HG03097 (cell line): ENCODE measurements at regions not wholly inside any gene's neighbourhood (a gene's known extent, or its start where the extent isn't known, plus 50 kb on each side); places are given as distances from the start of the nearest gene placed in this dataset.
"Not testable (repeated sequence)": the region's sequence is repeated elsewhere in the genome, so short reads cannot be mapped to it uniquely, and the experiment has no call there.

Experiments
- ATAC-seq: cut with Tn5 transposase; IDR thresholded peaks from one replicate; pipeline ENCODE4 v1.9.1; 2021; ENCODE audit not compliant: unreplicated experiment, low FRiP score

DNA sequence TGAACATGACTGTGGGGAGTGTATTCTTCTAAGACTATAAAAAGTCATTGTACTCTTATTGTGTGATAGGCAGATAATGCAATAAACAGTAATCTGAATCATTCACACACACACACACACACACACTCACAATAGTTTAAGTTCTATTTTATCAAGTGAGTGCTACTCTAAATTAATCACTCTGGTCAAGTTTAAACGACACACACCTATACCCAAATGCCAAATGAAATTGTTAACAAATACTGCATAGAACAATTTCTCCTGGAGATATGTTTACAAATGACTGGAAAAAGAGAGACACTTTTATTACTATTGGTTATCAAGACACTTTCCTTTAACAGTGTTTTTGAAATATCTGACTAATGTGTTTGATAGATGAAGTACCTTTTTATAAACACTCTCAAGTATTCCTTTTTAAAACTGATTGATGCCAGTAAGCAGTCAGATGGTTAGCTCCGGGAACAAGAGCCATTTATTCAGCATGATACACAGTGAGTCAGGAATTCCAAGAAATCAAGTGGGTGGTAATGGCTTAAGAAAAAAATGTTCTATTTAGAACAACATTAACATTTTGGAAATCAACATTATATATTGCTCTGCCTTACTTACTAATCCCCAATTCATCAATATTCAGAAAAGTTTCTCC lies 521.6 kb upstream of the ST8SIA4 start:
- no peak for ATAC-seq

DNA sequence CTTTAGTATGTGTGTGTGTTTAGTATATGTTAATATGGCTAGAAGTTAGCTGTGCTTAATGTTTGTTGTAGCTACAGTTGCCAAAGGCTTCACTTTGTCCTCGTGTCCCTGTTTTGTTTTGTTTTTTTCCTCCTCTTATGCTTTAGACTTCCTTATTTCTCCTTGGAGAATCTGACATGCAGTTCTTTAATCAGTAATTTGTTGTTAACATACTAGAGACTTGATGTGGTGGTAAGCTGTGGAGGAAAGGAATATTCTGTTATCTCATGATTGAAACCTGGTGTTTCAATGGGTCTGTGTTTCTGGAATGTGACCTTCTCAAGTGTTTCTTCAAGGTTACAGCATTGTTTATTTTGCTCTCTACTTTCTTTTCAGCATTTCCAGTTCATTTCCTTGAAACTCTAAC lies 515.6 kb upstream of the ST8SIA4 start:
- ATAC-seq: no peak

DNA sequence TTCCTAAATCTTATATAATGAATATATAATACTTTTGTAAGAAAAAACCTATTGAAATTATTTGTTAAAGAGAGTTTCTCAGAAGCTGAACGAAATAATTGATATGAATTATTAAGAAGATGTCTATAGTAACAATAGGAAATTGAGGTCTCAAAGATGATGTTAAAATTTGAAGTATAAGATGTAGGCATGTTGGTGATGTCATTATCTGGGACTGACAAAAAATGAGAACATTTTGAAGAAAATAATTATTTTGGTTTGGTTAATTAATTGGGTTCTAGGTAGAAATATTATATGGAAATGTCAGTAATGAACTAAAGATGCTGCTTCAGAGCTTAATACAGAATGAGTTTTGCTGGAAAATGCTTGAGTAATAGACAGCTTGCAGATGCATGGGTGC lies 501.4 kb upstream of the ST8SIA4 start:
- no peak for ATAC-seq

DNA sequence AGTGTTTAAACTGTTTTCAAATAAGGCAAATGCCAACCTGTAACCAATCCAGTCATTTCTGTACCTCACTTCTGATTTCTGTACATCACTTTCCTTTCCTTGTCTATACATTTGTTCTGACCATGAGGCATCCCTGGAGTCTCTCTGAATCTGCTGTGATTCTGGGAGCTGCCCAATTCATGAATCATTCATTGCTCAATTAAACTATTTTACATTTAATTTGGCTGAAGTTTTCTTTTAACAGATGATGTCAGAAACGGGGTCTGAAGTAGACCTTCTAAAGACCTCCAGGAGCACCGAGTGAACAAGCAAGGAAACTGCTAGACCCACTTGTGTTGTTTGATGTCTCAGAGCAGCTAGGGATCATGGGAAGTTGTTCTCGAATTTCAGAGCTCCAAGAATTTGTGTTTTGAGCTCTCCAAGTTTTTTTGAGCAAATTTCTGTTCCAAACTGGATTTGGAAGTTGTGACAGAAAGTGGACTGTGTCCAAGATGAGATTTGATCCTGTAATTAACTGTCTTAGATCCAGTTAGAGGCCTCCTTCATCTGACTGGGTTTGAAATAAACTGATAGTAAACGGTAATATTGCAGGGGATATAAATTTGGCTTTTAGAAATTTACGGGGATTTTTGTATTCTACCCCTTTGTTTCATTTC lies 490.8 kb upstream of the ST8SIA4 start:
- ATAC-seq: no peak

DNA sequence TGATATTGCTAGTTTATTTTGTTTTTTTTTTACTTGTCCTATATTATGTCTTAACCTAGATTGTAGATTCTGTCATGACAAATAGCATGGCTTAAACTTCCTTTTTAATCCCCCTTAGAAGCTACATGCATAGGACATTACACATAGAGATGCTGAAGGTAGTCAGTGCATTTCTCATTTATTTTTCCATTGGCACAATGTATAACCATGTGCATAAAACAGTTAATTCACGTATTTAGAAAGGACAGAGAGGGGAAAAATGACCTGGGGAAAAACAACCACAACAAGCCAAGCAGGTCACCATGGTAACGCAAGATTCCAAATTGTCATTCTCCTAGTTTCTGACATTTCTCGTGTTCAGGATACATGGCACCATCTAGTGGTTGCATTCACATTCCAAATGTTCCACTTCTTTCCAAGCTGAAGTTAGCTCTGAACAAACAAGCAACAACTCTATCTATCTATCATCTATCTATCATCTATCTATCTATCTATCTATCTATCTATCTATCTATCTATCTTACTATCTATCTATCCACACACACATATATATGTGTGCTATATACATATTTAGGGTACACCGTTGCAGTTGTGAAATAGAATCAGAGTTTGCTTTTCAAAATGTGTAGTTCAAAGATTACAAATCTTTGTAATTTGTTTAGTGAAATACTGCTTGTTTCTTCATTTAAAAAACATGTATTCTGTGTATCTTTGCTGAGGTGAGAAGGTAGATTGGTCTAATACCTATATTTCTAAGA lies 487.2 kb upstream of the ST8SIA4 start:
- no peak for ATAC-seq

DNA sequence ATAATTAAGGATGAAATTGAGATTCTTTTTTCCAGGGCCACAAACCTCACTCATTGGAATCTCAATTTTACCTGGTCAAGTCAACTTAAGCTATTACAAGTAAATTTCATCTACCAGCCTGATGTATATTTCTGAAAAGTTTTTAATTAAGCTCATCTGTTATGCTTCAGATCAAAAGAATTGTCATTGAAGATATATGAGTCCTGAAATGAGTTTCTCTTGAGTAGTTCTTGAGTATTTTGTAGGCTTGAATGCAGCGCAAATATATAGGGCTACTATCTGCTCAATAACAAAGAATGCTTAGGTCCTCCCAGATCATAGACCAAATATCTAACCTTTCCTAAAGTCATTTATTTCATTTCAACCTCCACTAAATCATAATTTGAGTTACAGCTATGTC lies 482.2 kb upstream of the ST8SIA4 start:
- no peak for ATAC-seq

DNA sequence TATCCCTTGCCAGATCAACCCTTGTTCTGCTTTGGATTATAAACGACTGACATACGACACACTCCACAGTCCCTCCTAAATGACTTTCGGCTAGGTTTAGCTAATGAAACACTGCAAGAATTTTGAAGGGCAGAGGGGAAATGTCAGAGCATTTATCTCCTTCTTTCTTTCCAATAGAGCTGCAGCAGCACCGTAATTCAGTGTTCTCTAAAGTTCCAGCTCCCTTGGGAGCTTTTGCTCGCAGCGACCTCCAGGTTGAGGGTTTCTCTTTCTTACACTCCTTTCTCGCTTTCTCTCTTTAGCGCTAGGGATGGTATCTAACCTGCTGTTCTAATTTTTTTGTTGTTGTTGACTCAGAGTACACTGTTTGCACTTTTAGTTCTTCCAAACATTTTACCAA lies 467.1 kb upstream of the ST8SIA4 start:
- ATAC-seq: no peak

DNA sequence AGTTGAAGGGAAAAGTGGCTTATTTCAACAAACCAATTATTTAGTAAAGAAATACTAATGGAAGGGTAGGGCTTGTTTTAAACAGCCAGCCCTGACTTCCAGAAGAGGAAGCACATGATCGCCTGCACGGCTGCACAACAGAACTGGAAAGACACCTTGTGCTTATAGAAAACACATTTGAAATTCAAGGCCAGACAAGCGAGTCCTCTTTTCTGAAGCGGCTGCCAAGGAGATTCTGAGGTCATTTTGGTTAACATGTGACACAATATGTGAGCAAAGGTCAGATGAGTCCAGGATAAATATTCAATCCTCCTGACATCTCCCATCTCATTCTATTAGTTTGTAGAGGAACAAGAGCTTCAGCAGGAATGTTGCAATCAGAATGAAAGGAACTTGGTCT lies 461.4 kb upstream of the ST8SIA4 start:
- ATAC-seq: no peak

DNA sequence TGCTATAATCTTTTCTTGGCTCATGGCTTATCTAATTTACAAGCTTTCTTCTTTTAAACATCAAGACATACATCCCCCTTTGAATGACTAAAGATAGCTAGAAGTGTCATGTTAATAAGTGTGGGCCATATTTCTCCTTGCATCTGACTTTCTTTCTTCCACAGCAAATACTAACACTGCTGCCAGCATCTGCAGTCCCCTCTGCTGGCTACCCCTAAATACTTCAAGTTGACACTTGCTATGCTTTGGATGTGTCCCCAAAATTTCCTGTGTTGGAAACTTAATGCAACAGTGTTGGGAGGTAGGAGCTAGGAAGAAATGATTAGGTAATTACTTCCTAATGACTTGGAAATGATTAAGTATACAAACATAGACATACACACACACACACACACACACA lies 459.0 kb upstream of the ST8SIA4 start:
- ATAC-seq: no peak

DNA sequence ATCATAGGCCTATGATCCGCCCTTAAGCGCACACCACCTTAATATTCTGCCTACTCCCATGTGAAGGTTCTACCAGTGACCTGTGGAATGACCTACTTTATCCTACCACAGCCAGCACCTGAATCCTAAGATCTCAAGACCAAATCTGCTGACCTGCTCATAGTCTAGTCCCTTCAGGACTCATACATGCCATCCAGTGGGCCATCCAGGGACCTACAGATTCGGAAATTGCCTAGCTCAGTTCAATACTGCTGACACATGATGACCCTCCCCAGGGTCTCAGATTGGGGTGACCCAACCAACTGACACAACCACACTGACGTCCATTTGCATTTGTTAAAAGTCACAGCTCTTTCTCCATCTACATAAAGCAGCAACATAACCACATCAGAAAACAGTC lies 443.8 kb upstream of the ST8SIA4 start:
- ATAC-seq: no peak

DNA sequence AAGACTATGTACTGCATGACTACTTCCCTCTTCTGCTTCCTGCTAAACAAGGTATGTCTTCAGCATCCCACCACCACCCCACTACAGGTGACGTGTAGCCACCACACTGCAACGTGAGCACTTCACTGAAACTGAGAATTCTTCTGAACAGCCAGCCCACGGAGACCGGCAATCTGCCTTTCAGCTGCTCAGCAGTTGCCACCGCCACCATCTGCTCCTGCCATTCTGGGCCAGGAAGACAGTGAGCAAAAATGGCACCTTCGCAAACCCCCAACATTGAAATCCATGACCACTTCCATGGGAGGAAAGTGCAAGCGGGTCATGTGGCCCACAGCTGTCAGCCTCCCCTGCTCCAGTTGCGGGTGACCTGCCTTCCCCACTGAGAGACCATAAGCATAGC lies 443.4 kb upstream of the ST8SIA4 start:
- ATAC-seq: no peak

DNA sequence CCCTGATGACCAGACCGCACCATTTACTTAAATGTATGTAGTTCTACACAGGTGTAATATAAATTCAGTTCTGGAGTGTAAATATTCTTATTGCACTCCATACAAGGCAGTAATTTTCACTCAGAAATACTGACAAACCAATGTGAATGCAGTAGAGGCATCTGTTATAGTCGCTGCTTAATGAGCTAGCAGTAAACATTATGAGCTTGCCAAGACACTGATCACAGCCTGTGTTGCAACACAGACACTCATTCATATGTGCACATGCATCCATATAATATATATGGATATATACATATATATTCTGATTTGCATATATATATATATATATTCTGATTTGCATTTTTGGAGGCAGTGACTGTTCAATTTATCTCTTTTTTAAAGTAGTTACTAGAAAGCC lies 435.1 kb upstream of the ST8SIA4 start:
- no peak for ATAC-seq

DNA sequence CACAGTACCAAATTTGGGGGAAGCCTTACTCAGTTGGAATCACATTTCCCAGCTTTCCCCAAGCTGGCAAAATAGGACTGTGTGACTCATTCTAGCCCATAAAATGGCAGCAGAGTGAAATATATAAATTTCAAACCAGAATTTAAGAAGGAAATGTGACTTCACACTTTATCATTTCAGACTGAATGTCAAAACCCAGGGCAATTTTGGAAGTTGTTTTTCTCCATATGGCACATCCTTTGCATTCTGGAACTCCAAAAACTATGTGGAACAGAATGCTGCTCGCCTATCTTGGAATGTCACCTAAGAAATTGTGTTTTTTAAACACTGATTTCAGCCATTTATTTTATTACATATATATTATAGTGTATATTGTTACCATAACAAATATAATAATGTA lies 424.7 kb upstream of the ST8SIA4 start:
- ATAC-seq: no peak

DNA sequence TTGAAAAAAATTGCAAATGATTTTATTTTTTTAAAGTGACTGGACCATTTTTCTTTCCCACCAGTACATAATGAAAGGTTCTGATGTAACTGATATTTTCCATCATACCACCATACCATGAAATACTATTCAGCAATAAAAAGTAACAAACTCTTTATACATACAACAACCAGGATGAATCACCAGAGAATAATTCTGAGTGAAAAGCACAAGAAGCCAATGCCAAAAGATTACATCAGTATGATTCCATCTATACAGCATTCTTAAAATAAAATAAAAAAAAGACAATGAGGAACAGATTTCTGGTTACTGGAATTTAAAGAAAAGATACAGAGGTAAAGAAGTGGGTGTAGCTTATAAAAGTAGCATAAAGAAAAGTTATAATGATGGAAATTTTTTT lies 423.7 kb upstream of the ST8SIA4 start:
- ATAC-seq: no peak

DNA sequence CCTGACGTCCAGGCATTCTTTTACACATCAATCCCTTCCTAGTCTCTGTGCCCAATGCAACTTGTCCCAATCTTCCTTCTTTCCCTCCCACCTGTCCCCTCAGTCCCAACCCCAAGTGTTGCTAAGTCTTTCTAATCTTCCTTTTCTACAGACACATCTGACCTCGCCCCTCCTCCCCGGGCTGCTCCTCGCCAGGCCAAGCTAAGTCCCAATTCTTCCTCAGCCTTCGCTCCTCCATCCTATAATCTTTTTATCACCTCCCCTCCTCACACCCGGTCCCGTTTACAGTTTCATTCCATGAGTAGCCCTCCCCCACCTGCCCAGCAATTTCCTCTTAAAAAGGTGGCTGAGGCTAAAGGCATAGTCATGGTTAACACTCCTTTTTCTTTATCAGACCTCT lies 413.3 kb upstream of the ST8SIA4 start:
- not testable (repeated sequence) for ATAC-seq

DNA sequence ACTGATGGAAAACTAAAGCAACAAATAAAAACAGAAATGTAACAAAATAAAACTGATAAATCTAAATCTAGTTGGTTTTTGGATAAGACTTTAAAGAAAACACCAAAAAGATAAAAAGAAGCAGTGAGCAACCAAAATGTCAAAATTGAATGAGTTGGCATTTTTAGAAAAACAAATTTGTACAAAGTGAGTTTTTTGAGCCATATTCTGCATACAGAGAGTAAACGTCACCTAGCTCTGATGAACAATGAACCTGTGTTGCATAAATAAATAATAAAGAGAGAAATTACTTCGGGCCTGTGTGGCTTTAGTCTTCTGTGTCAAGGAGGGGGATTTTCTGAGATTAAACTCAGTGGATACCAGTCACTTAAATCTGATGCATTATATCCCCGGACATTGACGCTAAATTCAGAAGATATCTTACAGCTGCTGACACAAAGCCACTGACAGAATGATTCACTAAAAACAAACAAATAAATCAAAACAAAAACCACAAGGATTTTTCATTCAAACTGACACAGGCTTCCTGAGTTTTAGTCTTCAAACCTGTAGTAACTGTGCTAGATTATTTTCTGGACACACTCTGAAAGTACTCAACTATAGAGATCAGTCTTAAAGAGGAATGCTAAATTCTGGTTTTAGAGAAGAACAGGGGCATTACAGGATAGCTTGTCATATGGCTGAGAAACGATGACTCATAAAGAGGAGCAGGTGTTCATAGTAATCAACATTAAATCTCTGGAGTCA lies 403.5 kb upstream of the ST8SIA4 start:
- ATAC-seq: no peak

DNA sequence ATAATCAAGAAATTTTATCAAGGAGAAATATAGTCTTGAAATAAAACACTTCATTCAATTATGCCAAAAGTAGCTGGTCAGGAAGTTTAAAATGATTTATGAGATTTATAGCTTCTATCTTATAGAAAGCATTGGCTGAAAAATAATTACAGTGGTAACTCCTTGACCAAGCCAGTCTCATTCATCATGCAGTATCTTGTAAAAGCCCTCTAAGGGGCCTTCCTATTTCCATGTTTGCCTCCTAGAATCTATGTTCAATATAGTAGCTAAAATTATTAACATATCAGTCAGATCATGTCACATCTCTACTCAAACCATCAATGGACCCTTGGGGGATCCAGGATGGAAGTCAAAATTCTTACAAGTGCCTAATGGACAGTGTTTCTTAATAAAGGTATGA lies 393.4 kb upstream of the ST8SIA4 start:
- ATAC-seq: no peak

DNA sequence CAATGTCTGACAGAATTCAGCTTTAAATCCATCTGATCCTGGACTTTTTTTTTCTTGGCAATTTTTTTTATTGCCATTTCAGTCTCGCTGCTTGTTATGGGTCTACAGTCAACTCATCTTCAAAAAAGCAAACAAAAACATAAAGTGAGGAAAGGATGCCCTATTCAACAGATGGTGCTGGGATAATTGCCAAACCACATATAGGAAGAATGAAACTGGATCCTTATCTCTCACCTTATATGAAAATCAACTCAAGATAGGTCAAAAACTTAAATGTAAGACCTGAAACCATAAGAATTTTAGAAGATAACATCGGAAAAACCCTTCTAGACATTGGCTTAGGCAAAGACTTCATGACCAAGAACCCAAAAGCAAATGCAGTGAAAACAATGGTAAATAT lies 389.1 kb upstream of the ST8SIA4 start:
- no peak for ATAC-seq

DNA sequence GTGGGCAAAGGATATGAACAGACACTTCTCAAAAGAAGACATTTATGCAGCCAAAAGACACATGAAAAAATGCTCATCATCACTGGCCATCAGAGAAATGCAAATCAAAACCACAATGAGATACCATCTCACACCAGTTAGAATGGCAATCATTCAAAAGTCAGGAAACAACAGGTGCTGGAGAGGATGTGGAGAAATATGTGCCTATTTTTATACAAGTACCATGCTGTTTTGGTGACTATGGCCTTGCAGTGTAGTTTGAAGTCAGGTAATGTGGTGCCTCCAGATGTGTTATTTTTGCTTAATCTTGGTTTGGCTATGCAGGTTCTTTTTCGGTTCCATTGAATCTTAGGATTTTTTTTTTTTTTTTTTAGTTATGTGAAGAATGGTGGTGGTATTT lies 387.7 kb upstream of the ST8SIA4 start:
- not testable (repeated sequence) for ATAC-seq

DNA sequence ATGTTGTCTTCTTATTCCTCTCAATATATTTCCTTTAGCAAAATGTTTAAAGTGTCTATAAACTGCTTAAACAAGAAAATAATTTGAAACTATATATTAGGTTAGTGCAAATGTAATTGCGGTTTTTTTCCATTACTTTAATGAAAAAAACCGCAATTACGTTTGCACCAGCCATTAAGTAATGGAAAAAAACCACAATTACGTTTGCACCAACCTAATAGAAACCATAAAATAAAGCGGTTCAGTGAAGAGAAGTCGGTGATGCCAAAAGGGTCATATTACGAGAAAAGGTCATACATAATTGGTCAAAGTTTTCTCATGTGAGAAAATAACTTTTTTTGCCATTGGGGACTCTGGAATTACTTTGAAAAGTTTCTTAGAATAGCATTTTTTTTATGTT lies 385.6 kb upstream of the ST8SIA4 start:
- no peak for ATAC-seq

DNA sequence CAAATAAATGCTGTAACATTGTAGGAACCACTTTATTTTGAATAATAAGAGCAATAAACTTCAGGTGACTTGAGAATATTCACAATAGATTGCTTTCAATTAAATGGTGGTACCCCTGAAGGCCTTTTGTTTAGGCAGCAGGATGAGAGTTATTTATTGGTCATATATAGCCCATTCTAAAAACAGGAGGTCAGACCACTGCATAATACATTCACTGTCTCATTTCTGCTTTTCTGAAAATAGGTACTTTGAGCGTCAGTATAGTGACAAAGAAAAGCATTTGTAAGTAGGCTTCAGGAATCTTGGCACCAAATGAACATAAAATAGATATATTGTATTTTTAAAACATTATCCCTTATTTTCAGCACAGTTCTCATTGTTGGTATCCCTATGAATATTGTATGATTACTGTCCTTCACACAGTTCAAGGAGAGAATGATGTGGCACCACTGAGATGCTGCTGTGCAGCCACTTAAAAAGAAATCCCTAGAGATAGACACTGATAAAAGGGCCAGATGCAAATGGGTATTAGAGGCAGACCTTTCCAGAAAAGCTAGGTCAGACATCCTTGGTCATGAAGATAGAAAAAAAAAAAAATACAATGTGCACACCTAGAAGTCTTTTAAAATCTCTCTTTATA lies 381.8 kb upstream of the ST8SIA4 start:
- no peak for ATAC-seq
